Fibroblast of skin of left biceps (primary cell): ENCODE measurements at regions not wholly inside any gene's neighbourhood (a gene's known extent, or its start where the extent isn't known, plus 50 kb on each side); places are given as distances from the start of the nearest gene placed in this dataset.

Experiments used
- DNase-seq, 2 experiments: peaks; one replicate each; pipeline ENCODE4 v3.0.0-alpha.2; 2013; ENCODE audit warnings: low read depth in 2 of 2

GRCh38 chr2:104606056-104606455, 247.9 kb upstream of the POU3F3 start:
- DNase-seq = peak in 1 of 2 experiments; percentile 7

GRCh38 chr2:104616856-104617255, 237.1 kb upstream of the POU3F3 start:
- DNase-seq = no peak

GRCh38 chr2:104620801-104621200, 233.1 kb upstream of the POU3F3 start:
- no peak for DNase-seq

GRCh38 chr2:104635608-104636007, 218.3 kb upstream of the POU3F3 start:
- DNase-seq = no peak

GRCh38 chr2:104638190-104638858, 215.6 kb upstream of the POU3F3 start:
- DNase-seq = no peak

GRCh38 chr2:104638859-104639202, 215.1 kb upstream of the POU3F3 start:
- no peak for DNase-seq

- no peak for DNase-seq
These were observed 212.1 kb upstream of the POU3F3 start for GRCh38 chr2:104641786-104642185.

GRCh38 chr2:104648376-104648775, 205.5 kb upstream of the POU3F3 start:
- DNase-seq = no peak

- no peak for DNase-seq
These were observed 204.0 kb upstream of the POU3F3 start for GRCh38 chr2:104649866-104650265.

GRCh38 chr2:104650405-104650996, 203.4 kb upstream of the POU3F3 start:
- DNase-seq = no peak

GRCh38 chr2:104654811-104655210, 199.1 kb upstream of the POU3F3 start:
- DNase-seq = no peak

- no peak for DNase-seq
These were observed 197.2 kb upstream of the POU3F3 start for GRCh38 chr2:104656571-104657163.

GRCh38 chr2:104658144-104658835, 195.6 kb upstream of the POU3F3 start:
- DNase-seq = no peak

- no peak for DNase-seq
These were observed 194.9 kb upstream of the POU3F3 start for GRCh38 chr2:104658904-104659591.

- DNase-seq = no peak
These were observed 192.9 kb upstream of the POU3F3 start for GRCh38 chr2:104660991-104661390.

- no peak for DNase-seq
These were observed 189.2 kb upstream of the POU3F3 start for GRCh38 chr2:104664672-104665071.

- no peak for DNase-seq
These were observed 185.3 kb upstream of the POU3F3 start for GRCh38 chr2:104668631-104669030.

GRCh38 chr2:104673225-104673624, 180.7 kb upstream of the POU3F3 start:
- DNase-seq = no peak

GRCh38 chr2:104678181-104678580, 175.7 kb upstream of the POU3F3 start:
- no peak for DNase-seq

- no peak for DNase-seq
These were observed 168.3 kb upstream of the POU3F3 start for GRCh38 chr2:104685591-104685990.

- no peak for DNase-seq
These were observed 166.8 kb upstream of the POU3F3 start for GRCh38 chr2:104687147-104687546.

GRCh38 chr2:104690255-104690984, 163.5 kb upstream of the POU3F3 start:
- no peak for DNase-seq
